ENCODE measurements at regions not wholly inside any gene's neighbourhood (a gene's known extent, or its start where the extent isn't known, plus 50 kb on each side); places are given as distances from the start of the nearest gene placed in this dataset.
"Not testable (repeated sequence)": the region's sequence is repeated elsewhere in the genome, so short reads cannot be mapped to it uniquely, and the experiment has no call there.

DNA sequence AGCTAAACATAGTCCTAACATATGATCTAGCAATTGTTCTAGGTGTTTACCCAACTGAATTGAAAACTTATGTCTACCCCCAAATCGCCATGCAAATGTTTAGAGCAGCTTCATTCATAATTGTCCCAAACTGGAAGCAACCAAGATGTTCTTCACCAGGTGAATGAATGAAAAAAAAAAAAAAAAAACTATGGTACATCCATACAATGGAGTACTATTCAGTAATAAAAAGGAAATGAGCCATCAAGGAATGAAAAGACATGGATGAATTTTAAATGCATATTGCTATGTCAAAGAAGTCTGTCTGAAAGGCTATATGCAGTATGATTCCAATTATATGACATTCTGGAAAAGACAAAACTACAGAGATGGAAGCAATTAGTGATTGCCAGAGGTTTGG is 98.6 kb upstream of the ITPRID2 start:
- no peak for DNase-seq

DNA sequence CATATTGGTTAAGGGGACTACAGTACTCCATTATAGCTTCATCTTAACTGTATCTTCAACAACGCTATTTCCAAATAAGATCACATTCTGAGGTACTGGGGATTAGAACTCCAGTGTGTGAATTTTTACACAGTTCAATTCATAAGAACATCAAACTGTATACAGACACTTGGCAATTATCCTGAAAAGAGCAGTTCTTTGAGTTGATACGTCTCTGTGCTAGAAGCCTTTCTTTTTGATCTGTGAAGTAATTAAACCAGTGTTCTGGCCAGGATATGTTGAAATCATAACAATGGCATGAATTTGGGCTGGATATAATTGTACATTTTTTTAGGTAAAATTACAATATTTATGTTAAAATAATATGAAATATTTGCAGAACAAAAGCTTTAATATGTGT is 93.5 kb upstream of the ITPRID2 start:
- no peak for DNase-seq

DNA sequence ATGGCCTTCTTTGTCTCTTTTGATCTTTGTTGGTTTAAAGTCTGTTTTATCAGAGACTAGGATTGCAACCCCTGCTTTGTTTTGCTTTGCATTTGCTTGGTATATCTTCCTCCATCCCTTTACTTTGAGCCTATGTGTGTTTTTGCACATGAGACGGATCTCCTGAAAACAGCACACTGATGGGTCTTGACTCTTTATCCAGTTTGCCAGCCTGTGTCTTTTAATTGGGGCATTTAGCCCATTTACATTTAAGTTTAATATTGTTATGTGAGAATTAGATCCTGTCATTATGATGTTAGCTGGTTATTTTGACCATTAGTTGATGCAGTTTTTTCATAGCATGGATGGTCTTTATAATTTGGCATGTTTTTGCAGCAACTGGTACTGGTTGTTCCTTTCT is 89.2 kb upstream of the ITPRID2 start:
- not testable (repeated sequence) for DNase-seq

DNA sequence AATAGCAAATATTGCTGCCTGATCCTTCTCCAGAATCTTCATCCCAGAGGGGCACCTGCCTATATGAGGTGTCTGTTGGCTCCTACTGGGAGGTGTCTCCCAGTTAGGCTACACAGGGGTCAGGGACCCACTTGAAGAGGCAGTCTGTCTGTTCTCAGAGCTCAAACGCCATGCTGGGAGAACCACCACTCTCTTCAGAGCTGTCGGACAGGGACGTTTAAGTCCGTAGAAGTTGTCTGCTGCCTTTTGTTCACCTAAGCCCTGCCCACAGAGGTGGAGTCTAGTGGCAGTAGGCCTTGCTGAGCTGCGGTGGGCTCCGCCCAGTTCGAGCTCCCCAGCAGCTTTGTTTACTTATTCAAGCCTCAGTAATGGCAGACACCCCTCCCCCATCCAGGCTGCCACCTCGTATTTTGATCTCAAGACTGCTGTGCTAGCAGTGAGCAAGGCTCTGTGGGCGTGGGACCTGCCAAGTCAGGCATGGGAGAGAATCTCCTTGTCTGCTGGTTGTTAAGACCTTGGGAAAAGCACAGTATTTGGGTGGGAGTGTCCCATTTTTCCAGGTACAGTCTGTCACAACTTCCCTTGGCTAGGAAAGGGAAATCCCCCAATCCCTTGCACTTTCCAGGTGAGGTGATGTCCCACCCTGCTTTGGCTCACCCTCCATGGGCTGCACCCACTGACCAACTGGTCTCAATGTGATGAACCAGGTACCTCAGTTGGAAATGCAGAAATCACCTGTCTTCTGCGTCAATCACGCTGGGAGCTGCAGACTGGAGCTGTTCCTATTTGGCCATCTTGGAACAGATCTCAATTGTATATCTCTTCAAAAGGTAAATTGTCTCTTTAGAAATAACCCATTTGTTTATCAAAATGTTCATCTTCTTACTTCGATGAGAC is 87.4 kb upstream of the ITPRID2 start:
- peak; percentile 26 for DNase-seq

DNA sequence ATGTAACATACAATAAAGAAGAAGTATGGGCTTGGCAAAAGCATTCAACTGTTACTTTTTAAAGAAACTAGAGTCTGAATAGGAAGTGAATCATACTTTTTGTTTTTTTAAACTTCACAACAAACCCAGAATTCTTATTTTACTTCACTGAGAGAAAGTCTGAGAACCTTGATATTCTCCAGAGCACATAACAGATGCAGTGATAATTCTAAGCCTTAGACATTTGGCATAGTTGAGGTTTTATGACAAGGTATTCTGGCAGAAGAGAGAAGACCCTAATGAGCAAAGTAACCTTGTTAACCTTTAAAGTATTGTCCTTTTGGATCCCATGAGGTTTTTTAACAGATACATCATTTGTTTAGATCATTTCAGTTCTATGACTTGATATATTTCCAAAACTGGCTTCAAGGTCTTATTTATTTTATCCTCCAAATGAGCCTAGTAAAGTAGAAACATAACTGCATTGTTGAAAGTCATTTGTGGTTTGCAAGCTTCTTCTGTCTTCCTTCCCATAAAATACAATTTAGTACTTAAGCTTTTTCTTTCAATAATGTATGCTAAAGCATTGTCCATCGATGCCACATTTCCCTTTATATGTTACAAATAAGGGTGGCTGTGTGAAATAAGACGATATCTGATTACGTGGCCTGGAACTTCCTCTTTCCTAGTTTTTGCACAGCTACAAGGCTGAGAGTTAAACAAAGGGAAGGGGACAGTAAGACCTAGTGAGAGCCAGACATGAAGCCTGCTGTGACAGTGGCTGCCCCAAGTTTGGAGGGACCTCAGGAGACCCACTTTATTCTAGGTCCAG is 86.1 kb upstream of the ITPRID2 start:
- peak; percentile 76 for DNase-seq

DNA sequence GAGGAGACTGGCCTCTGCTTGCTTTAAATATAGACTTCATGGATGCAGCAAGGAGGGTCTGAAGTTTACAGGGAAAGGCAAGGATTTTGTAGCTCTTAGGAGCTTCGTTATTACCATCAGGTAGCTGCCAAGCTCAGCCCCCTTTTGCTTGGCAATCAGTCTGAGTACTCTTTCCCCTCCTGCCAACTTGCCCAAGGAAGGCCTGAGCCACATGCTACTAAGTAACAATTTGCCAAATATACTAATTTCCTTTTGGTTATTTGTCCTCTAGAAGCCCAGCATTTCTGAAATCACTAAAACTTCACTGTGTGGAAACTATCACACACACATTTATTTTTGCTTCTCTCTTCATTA is 85.5 kb upstream of the ITPRID2 start:
- DNase-seq = peak; percentile 90

DNA sequence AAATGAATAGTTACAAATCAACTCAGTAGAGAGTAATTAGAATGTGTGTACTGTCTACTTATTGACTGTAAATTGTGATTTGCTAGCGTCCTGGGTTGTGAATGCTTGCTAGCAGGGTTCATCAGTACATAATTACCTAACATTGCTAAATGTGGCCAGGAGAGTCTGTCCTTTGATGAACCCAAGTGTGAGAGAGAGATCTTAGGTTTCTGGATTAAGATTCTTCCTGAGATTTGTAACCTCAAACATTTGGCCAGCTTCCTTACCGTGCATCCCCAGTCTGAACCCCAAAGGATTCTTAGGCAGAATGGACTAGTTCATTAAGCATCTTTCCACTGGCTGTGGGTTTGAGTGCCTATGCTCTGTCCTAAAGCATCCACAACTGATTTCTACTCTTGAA is 84.0 kb upstream of the ITPRID2 start:
- no peak for DNase-seq

DNA sequence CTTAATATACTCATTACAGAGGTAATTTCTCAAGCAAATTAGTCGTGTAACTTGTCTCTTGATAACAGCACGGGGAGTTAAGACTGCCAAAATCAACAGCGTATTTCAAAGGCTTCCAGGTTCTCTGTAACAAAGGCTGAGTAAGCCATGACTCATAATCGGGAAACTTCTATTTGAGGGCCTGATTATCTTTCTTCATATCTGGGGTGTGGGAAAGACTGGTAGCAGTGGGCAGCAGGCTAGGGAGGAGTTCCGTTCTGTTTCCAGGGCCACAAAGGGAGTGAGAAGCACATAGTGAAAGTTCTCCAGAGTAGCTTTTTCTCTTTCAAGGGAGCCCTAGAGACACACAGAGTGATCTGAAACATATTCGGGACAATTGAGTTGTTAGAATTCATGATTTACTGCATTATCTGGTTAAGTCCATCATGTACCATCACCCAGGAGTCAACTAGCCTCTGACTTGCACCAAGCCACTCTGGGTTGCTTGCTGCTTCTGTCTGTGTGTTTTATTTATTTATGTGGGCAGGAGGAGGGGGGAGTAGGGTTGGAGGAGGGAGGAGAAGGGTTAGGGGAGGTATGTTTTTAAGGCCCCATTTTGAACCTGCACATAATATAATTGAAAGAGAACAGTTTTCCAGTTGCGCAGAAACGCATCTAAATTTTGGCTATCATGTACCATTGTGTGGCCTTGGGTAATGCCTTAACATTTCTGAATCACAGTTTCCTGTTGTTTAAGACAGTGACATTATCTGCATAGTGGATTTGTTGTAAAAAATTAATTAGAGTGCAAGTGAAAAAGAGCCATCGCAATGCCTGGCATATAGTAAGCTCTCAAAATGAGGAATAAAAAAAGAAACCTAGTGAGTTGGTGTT is 80.5 kb upstream of the ITPRID2 start:
- peak; percentile 78 for DNase-seq

DNA sequence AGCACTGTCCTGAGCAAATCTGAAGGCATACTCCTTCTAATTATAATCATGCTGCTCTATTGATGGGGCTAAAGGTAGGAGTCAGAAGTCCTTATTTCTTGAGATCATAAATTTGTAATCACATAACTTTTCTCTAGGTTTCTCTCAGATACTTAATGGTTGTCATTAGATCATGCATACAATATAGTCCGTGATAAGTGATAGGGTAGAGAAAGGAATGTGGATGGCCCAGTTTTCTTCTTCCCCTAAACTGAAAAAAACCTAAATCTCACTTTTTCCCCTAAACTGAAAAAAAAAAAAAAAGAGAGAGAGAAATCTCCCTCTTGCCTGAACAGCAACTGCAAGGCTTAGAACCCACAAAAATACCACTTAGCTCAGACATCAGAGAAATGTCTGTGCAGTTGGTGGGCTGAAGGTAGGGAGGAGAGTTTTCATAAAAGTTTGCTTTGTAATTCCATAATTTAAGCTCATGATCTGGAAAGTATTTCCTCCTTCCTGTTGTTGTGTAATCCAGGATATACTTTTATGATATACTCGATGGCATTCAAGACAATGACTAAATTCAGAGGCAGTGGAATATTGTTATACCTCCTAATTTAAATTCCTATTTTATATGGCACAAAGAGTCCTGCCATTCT is 79.3 kb upstream of the ITPRID2 start:
- no peak for DNase-seq

DNA sequence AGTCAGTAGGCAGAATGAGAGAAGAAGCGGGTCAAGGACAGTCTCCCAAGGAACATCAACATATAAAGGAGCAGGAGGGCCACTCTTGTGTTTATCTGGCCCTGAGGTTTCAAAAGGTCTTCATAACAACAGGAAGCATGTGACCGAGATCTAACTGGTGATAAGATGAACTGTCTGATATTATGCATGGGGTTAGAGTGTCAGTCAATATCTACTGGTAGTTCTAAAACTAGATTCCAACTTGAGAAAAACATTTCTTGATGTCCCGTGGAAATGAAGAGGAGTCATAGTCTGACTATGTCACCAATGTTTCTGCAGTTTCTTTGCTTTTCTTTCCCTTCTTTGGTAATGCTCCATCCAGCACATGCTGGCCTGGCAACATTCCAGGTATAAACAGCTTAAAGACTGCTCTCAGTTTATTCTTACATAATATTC is 77.5 kb upstream of the ITPRID2 start:
- DNase-seq = peak; percentile 14

DNA sequence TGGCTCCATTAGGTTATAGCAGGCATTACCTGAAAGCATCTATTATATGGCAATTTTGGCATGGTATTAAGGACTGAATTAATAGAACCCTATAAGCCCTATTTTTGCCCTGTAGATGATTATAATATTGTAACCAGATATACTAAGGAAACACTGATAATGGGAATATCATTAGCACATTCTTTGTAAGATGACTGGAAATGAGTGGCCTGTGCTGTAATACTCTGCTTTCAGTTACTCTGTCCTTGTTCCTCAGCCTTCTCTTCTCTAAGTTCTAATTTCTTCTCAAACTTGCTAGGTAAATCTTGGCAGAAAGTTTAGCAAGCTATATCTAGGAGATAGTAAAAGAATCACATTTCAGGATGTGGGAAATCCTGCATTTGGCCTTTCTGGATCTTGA is 74.0 kb upstream of the ITPRID2 start:
- no peak for DNase-seq

DNA sequence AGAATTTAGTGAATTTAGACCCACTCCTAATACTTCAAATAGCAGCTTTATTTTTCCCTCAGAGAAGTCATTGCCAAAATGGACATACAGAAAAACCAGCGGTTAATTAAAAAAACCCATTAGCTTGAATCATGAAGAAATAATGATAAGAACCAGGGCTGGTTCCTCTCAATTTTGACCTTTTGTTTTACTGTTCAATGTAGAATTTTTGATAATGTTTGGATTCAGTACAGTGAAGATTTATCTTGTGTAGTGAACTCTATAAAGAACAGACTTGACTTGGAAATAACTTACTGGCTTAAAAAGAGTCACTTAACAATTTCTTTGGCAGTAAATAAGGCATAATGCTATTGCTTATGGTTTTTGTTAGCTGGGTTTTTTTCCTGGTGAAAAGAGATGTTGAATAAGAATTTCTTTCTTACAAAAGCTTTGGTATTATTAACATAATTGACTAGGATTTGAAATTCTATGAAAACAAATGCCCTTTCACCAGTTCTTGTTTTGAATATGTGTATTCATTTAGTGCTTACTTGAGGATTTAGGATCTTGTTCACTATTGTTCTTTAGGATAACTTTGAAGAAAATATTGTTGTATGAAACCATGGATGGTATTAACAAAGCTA is 73.4 kb upstream of the ITPRID2 start:
- no peak for DNase-seq

DNA sequence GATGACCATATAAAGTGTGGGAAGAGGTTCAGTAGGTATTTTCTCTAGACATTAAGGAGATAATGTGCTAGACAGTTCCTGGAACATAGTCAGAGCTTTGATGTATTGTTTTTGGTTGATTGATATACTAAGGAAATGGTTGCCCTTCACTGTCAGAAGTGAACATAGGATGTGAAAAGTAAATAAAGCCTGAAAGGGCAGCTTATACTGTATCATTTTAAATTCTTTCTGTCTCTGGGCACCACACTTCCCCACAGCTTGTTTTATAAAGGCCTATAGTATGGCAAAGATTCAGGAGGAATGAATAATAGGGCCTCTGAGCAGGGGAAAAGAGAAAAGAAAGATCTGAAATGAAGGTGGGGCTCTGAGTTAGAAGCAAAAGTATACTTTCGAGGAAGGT is 72.7 kb upstream of the ITPRID2 start:
- no peak for DNase-seq

DNA sequence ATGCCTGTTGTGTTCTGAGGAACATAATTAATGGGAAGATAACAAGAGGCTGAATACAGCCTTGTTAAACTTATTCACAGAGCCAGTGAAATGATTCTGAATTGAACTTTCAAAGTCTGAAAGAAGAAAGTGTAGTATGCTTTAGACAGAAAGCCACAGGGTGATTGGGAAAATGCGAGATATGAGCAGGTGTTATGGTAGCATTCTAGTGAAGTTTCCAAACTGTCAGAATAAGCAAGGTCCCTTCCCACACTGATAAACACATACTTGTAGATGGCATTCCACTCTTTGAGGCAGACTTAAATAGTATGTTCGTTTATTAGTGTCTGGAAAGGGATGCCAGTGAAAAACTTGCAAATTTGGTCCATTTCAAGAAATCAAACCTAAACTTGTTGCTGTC is 70.5 kb upstream of the ITPRID2 start:
- DNase-seq = no peak

DNA sequence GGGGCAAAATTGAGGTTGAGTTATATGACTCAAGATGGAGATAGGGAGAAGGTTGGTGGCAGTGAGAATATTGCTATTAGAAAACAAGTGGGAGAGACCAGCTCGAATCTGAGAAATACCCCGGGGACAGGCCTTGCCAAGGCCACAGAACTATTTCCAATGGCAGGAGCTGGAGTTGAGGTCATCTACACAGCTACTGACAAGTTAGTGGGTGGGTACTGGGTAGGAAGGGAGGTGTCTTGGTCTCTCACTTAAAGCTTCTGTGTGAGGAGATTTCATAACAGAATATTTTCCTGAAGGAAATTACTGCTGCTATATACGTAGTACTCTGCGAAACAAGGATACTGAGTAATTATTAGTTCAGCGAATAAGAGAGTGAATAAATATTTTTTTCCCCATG is 69.4 kb upstream of the ITPRID2 start:
- no peak for DNase-seq

DNA sequence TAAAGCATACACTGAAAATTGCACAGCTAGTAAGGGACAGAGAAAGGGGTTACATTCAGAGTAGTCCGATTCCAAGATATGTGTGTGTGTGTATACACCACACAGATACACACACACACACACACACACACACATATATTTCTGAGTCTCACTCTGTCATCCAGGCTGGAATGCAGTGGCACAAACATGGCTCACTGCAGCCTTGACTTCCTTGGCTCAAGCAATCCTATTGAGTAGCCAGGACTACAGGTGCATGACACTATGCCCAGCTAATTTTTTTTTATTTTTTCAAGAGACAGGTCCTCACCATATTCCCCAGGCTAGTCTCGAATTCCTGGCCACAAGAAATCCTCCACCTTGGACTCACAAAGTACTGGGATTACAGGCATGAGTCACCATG is 68.1 kb upstream of the ITPRID2 start:
- DNase-seq = no peak

DNA sequence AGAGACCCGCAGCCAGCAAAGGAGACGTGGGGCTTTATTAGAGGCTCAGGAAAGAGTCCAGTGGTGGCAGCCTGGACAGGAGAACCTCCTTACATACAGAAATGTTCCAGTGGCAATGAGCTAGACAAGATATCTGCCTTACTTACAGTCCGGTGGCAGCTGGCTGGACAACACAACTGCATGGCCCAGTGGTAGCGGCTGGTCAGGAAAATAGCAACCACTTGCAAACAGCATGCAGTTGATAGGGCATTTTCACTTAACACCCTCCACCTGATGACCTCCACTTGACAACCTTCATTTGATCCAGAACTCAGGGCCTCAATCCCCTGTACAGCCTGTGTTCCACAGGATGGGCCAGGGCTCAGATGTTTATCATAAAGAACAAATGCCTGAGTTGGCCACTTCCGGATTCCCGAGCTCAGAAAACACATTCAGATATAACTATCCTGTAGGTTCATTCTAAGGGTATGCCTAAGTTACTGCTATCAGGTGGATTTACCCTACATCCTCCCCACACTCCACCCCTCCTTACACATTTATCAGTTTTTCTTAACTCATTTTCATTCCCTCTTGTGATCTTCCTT is 63.3 kb upstream of the ITPRID2 start:
- DNase-seq = no peak

DNA sequence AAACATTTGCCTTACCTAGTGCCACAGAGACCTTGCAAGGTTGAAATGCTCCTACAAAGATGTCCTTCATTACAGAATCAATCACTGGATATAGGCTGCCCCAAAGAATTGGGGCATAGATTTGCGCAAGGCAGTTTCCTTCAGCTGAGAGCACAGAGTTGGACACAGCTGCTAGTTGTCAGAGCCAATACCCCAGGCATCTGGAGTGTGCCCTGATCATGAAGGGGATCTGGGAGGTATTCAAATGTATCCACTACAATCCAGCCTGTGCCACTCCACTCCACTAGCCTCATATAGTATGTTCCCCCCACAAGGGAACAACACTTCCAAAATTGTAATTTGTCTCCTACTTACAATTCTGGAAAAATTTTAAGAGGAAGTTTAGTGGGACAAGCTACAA is 62.3 kb upstream of the ITPRID2 start:
- DNase-seq = no peak

DNA sequence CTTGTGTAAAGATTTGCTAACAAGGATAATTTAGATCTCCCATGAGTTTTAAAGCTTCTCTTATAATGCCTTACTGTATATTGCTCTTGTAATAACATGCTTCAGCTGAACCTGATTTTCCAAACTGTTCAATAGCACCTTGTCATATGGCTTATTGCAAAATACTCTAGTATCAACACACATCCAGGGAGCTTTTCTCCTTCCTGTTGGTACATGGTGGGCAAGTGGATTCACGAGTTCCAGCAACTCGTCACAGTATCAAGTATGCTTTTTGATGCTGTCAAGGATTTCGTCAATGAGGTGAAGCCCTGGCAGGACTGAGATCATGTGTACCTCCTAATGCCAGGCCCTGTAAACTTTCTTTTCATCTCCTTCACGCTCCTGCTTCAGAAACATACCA is 59.5 kb upstream of the ITPRID2 start:
- DNase-seq = no peak

DNA sequence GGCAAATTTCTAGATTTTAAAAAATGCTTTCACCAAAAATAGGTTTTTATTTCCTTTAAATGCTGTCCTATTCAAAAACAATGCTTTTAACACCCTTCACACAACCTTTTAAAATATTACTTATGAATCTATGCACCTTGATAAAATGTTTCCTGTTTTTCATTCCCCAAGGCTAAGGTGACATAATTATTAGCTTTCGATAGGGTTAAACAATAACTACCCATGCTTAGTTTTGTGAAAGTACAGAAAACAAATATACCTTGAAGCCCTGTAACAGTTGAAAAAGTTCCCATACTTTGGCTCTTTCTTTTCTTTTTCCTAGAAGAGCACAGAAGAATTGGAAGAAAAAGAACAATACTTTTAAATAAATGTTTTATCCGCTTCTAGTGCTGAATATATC is 54.9 kb upstream of the ITPRID2 start:
- no peak for DNase-seq

DNA sequence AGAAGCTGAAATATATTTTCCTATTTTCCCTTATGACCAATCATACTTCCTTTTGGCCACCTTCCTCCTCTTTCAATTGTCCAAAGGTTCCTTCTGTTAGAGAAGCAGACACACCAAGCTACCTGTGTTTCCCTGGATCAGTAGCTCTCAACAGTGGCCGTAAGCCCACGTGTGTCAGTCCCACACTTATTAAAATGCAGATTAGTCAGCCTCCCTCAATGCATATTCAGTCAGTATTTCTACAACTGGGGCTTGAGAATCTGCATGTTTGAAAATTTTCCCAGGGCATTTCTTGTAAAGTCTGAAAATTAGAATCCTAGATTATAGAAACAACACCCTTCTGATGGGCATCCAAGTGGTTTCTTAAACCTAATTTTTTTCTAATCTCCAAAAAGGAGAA is 54.0 kb upstream of the ITPRID2 start:
- DNase-seq = no peak

DNA sequence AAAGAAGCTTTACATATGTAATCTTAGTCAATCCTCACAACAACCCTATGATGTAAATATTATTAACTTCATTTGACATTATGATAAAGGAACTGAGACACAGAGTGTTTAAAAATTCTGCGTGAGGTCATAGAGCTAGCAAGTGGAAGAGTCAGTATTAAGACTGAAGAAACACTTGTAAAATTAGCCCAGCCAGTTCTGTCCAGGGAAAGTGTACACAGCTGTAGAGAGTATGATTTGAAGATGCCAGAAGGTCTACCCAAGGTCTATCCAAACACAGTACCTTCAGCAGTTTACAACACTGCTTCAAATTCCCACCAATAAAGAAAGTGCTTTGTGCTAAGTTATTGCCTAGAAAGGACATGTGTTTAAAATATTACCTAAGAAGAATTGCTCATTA is 51.7 kb upstream of the ITPRID2 start:
- no peak for DNase-seq

Data from NCI-H446 treated with DMSO at 0.1 percent for 48 hours (cell line).